GM12801 (cell line): ENCODE measurements at regions not wholly inside any gene's neighbourhood (a gene's known extent, or its start where the extent isn't known, plus 50 kb on each side); places are given as distances from the start of the nearest gene placed in this dataset.

Experiments
- TF ChIP-seq, protein P1 (sequence below): IDR thresholded peaks from one replicate; pipeline ENCODE4 v1.5.1; 2011; ENCODE audit warnings: control low read depth; ENCODE audit not compliant: insufficient read length; ENCODE audit errors: extremely low read depth

DNA sequence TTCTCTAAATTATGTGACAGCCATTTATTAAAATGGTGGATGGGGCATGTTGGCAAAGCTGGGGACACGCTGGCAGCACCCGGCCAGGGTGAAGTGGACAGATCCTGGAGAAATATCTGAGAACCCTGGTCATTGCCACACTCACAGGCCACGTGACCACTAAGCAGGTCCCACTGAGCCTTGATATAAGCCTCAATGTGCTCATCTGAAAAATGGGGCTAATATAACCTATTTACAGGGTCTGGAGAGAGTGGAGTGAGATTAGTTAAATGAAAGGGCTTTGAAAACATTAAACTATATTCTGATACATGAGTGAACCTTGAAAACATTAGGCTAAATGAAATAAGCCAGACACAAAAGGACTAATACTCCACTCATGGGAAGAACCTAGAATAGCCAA is 108.9 kb downstream of the RBFOX3 start:
- TF ChIP-seq, protein P1, sequence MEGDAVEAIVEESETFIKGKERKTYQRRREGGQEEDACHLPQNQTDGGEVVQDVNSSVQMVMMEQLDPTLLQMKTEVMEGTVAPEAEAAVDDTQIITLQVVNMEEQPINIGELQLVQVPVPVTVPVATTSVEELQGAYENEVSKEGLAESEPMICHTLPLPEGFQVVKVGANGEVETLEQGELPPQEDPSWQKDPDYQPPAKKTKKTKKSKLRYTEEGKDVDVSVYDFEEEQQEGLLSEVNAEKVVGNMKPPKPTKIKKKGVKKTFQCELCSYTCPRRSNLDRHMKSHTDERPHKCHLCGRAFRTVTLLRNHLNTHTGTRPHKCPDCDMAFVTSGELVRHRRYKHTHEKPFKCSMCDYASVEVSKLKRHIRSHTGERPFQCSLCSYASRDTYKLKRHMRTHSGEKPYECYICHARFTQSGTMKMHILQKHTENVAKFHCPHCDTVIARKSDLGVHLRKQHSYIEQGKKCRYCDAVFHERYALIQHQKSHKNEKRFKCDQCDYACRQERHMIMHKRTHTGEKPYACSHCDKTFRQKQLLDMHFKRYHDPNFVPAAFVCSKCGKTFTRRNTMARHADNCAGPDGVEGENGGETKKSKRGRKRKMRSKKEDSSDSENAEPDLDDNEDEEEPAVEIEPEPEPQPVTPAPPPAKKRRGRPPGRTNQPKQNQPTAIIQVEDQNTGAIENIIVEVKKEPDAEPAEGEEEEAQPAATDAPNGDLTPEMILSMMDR = no peak

DNA sequence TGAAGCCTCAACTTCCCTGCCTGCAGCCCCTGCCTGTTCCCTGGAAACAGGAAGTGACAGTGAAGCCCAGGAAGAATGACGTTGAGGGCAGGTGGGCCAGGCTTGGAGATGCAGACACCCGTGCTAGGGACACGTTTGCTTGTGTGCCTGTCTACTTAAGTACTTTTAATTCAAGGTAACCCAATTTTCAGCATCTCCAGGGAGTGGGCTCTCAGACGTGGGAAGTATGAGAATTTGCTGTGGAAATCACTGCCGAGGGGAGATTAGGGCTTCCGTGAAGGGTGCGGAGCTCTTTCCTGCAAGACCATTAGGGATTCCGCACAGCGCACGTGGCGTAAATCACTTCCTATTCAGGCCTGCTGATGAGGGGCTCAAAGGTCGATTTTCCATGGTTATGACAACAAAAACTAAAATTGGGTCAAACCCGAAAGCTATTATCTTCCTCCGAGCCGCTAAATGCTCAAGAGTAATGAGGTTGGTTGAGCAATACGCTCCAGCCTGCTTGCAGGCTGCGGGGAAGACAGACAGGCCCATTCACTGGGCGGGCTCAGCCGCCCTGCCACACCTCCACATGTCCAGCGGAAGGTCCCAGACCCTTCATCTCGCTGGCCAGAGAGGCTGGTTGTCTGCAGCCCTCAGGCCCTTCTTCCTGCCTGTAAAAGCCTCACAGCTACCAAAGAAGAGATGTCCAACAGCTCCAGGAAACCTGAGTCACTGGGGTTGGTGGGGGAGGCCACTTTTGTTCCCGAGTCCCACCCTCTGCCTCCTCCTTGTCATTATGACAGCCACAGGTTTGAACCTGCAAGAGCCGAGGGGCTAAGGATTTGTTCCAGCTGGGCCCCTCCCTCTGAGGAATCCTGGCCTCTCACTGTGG is 109.9 kb downstream of the RBFOX3 start:
- TF ChIP-seq, protein P1 = no peak

DNA sequence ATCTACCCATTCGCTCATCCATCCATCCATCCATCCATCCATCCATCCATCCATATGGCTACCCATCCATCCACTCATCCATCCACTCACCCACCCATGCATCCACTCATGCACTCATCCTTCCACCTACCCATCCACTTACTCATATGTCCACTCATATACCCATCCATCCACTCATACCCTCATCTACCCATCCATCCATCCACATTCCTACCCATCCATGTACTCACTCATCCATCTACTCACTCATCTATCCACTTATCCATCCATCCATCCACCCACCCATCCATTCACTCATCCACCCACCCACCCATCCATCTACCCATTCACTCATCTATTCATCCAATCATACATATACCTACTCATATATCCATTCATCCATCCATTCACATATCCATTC is 112.0 kb downstream of the RBFOX3 start:
- TF ChIP-seq, protein P1 = no peak

DNA sequence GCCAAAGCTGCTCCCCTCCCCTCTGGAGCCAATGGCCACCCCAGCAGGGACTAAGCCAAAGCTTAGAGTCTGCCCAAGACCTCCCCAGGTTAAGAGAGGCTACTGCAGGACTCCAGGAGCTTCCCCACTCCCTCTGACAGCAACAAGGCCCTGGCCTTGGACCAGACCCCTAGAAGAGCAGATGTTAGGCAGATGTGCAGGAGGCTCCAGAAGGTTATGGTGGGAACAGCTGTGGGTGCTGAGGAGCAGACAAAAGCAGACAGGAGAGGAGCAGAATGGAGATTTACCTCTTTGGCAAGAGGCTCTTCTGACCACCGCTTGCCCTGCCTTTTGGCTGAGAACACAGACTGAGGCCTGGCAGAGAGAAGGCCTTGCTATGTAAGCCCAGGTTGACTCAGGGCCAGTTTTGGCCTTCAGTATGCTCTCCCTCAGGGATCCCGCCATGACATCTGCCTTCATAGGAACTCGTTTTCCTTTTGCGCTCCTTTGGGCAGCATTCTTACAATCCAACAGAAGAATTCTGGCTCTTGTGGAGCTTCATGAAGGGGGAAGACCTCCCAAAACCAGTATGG is 113.0 kb downstream of the RBFOX3 start:
- TF ChIP-seq, protein P1 = no peak

DNA sequence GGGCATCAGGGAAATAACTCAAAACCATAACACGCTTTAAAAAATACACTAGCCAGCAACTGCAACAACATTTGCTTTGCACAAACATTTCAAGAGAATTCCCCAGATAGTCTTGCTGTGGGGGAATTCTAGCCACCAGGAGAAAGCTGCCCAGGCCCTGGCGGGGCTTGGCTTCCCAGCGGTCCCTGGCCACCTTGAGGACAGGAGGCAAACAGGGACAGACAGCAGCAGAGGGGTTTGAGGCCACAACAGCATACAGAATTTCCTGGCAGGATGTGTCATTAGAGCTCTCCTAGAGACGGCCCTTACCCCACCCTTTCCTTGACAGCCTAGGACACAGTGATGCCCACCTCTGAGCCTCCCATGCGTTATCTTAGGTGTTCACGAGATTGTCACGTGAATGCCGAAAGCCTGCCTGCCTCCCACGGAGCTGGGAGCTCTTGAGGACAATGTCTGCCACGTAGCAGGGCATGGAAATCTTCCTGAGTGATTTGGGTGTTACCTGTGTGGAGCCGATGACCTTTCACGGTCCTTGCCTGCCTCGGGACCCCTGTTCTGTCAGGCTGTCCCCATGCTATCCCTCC is 114.3 kb downstream of the RBFOX3 start:
- TF ChIP-seq, protein P1 = no peak

DNA sequence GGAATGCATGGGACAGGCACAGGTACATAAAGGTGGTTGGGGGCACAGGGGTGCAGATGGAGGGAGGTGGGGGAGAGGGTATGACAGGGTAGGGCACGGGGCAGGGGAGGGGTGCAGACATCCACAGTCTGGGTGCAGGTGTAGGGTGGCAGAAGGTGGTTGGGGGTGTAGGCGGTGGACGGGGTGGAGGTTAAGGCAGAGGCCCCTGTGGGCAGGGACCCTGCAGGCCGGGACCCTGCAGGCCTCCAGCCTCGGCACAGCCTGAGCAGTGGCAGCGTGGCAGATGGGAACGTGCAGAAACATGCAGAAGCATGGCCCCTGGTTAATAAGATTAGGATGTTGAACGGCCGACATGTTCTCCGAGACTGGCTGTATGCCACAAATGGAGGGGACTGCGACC is 115.2 kb downstream of the RBFOX3 start:
- TF ChIP-seq, protein P1 = no peak

DNA sequence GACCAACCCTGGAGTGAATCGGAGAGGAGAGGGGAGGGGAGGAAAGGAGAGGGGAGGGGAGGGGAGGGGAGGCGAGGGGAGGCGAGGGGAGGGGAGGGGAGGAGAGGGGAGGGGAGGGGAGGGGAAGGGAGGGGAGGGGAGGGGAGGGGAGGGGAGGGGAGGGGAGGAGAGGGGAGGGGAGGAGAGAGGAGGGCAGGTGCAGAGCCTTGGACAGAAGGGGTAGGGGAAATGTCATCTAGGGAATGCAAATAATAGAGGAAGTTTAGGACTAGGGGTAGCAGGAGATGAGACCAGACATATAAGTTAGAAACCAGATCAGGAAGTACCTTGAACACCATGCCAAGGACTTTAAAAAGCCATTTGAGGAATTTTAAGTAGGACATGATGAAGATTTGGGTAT is 119.8 kb downstream of the RBFOX3 start:
- TF ChIP-seq, protein P1 = no peak
